Stomach (tissue), 8 donors: ENCODE measurements at regions not wholly inside any gene's neighbourhood (a gene's known extent, or its start where the extent isn't known, plus 50 kb on each side); places are given as distances from the start of the nearest gene placed in this dataset.

Source experiments
- DNase-seq, 2 donors: peaks; one replicate each; pipeline versions ENCODE4 v3.0.0 to v3.0.0-alpha.2; 2013 to 2019
- H3K27ac ChIP-seq, 5 donors: fragments of 200-600 bp in 4 of 5; sonication (generic) in 4 of 5; one replicate each; pipeline ENCODE4 v1.5.1; 2013 to 2019; ENCODE audit warnings: mild to moderate bottlenecking in 1 of 5, moderate library complexity in 1 of 5
- H3K27me3 ChIP-seq, 3 donors: fragments of 200-600 bp; sonication (generic); one replicate each; pipeline ENCODE4 v1.5.1; 2017 to 2019; ENCODE audit warnings: mixed run types in 1 of 3
- H3K36me3 ChIP-seq, 4 donors: fragments of 200-600 bp; sonication (generic); 1 replicate in 3 of 4; 2 replicates in 1 of 4; pipeline ENCODE4 v1.5.1; 2016 to 2019
- H3K4me1 ChIP-seq, 4 donors: fragments of 200-600 bp; sonication (generic); one replicate each; pipeline ENCODE4 v1.5.1; 2016 to 2019
- H3K4me3 ChIP-seq, 4 donors: fragments of 200-600 bp; sonication (generic) in 3 of 4; one replicate each; pipeline ENCODE4 v1.5.1; 2016 to 2019; ENCODE audit warnings: mild to moderate bottlenecking in 1 of 4
- H3K9me3 ChIP-seq, 4 donors: fragments of 200-600 bp; sonication (generic); one replicate each; pipeline ENCODE4 v1.5.1; 2016 to 2019
- EP300 ChIP-seq: sonication (generic); formaldehyde crosslinking; IDR thresholded peaks from one replicate; pipeline ENCODE4 v1.6.1; 2017; ENCODE audit warnings: antibody characterized with exemption
- POLR2A ChIP-seq, 4 donors: fragments of 450-650 bp; IDR thresholded peaks; one replicate each; pipeline ENCODE4 v1.6.1; 2016; ENCODE audit warnings: antibody characterized with exemption in 4 of 4, control low read depth in 2 of 4, mild to moderate bottlenecking in 1 of 4, moderate library complexity in 1 of 4
- POLR2AphosphoS5 ChIP-seq, 3 donors: sonication (generic); formaldehyde crosslinking; IDR thresholded peaks; one replicate each; pipeline ENCODE4 v1.6.1; 2016; ENCODE audit warnings: antibody characterized with exemption in 3 of 3
- WGBS, 5 donors: extraction: QIAGEN DNeasy Blood & Tissue Kit in 3 of 5; methylation state at CpG; one replicate each; pipeline versions ENCODE4 v1.1.5 to v1.1.7; 2013 to 2018; 5-methylcytosine and 5-hydroxymethylcytosine counted together
- intact Hi-C: fragments of 100-400 bp; cut with DNase I; formaldehyde crosslinking; loops from one replicate; pipeline ENCODE4 v1.15.1; 2023; ENCODE audit warnings: low total_unique reads
- TF ChIP-seq, protein P1 (sequence below), 7 experiments: fragments of 450-650 bp in 4 of 7; fragments of 200-600 bp in 3 of 7; sonication (generic) in 3 of 7; IDR thresholded peaks; one replicate each; pipeline ENCODE4 v1.5.1; 2016 to 2019; ENCODE audit warnings: antibody characterized with exemption in 7 of 7, control low read depth in 2 of 7, mild to moderate bottlenecking in 1 of 7
- donor health status: healthy with polysubstance abuse.
- donor health status: Bipolar disorder and iron deficiency.
- donor health status: healthy.

DNA sequence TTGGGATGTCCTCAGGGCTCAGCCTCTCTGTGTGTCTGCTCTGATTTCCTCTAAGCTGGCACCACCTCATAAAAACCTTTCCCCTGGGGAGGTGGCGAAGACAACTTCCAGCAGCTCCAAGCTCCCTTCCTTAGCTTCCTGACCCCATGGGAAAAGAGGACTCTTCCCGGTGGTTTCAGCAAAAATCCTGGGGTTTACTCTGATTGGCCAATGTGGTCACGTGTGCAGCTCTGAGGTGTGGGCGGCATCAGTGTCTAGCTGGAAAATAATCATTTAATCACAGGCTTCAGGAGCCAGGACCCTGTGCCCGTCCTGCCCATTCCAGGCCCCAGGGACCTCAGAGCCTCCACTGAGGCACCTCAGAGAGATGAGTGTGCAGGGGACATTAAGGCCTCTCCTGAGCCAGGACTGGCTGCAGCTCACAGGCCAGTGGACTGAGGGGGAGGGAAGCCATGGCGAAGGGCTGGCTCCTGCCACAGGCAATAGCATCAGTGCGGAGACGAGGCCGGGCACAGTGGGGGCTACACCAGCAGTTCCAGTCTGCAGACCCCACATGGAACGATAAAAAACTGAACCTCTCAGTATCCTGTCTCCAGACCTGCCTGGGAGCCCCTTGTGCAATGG is 104.1 kb downstream of the TPRA1 start:
- intact Hi-C loops: no loop called here
- DNase-seq: peak in 1 of 2 donors; percentile 17

DNA sequence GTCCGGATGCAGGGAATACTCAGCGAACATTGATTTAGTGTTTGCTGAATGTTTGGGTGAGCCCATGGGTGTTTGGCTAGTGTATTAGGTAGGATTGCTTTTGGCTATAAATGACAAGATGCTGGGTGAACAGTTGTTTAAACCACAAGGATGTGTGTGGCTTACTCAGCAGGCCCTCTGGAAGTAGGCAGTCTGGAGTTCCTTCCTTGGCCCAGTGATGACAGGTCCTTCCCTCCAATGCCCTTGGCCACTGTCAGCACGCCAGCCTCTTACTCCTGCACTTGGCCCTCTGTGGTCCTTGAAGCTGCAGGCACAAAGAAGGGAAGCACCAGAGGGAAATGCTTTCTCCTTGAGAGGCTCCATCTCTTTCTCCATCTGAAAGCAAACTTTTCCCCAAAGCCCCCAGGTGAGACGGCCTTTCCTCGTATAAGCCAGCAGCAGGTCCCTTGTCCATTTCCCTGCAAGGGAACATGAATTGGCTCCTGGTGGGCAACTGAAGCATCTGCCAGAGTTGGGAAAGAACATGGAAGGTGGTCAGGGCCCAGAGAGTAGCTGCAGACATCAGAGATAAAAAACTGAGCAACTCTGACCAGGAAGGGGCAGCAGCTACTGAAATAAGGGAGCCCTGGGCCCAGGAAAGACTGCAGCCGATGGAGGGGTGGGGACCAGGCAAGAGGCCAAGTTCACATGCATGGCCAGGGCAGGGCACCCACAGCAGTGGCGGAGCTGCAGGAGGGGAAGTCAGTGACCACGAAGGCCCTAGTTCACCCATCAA is 105.0 kb downstream of the TPRA1 start:
- TF ChIP-seq POLR2A (IDR thresholded peaks at IDR 0.05) (no peak), EP300 (no peak), POLR2AphosphoS5 (IDR thresholded peaks at IDR 0.05) (no peak)
- TF ChIP-seq, protein P1, sequence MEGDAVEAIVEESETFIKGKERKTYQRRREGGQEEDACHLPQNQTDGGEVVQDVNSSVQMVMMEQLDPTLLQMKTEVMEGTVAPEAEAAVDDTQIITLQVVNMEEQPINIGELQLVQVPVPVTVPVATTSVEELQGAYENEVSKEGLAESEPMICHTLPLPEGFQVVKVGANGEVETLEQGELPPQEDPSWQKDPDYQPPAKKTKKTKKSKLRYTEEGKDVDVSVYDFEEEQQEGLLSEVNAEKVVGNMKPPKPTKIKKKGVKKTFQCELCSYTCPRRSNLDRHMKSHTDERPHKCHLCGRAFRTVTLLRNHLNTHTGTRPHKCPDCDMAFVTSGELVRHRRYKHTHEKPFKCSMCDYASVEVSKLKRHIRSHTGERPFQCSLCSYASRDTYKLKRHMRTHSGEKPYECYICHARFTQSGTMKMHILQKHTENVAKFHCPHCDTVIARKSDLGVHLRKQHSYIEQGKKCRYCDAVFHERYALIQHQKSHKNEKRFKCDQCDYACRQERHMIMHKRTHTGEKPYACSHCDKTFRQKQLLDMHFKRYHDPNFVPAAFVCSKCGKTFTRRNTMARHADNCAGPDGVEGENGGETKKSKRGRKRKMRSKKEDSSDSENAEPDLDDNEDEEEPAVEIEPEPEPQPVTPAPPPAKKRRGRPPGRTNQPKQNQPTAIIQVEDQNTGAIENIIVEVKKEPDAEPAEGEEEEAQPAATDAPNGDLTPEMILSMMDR (IDR thresholded peaks at IDR 0.05): no peak
- Histone ChIP-seq H3K9me3 (no peaks in the 10 kb centered on the region), H3K27me3 (no peaks in the 10 kb centered on the region), H3K27ac (no peak overlapping the region), H3K36me3 (no peaks in the 10 kb centered on the region), H3K4me3 (no peak overlapping the region), H3K4me1 (no peaks in the 10 kb centered on the region)
- WGBS, 5 donors: 73 to 80% (median 78%) methylated on average over 6 to 8 of the region's 8 CpGs
- intact Hi-C loops: no loop called here
- peak in 1 of 2 donors; percentile 25 for DNase-seq

More for the DNA sequence above, 104.1 kb downstream of the TPRA1 start:
- no peaks in the 10 kb centered on the region for H3K36me3 ChIP-seq
- no peak overlapping the region for H3K4me3 ChIP-seq
- H3K27ac ChIP-seq: no peak overlapping the region
- TF ChIP-seq POLR2A (IDR thresholded peaks at IDR 0.05): no peak
- TF ChIP-seq EP300: no peak
- no peak for TF ChIP-seq POLR2AphosphoS5 (IDR thresholded peaks at IDR 0.05)
- H3K4me1 ChIP-seq: no peaks in the 10 kb centered on the region
- 80 to 93% (median 87%) methylated on average over 8 to 10 of the region's 10 CpGs for WGBS, 5 donors
- no peaks in the 10 kb centered on the region for H3K9me3 ChIP-seq
- no peaks in the 10 kb centered on the region for H3K27me3 ChIP-seq

DNA sequence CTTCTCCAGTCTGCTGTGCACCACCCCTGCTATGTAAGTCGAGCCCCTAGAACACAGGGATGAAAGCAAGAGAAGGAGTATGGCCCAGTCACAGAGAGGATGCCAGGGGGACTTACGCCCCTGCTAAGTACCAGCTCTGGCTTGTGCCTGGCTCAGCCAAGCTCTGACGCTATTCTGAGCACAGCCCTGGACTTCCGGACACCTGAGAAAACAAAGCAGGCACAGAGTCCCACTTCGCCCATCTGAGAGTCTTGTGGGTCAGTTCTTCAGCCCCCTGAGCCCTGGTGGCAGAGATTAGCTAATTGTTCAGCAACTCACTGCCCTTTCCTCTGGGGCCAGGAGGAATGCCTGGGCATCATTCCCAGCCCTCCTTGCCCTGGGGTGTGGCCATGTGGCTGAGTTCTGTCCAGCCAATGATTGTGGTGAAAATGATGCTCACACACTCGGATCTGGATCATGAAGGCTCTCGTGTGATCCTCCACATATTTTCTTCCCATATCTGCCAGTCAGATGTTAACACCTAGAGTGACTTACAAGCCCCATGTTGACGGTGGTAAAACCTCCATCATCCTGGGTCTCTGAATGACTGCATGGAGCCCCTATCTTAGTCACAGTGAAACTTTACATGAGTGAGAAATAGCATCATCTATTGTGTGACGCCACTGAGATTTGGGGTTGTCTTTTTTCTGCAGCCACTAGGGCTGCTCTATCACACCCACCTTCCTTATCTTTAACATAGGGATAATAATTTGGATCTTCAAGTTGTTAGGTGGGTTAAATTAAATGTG is 105.7 kb downstream of the TPRA1 start:
- H3K4me3 ChIP-seq: no peak overlapping the region
- H3K4me1 ChIP-seq: no peaks in the 10 kb centered on the region
- DNase-seq: peak in 1 of 2 donors; percentile 26
- no peaks in the 10 kb centered on the region for H3K27me3 ChIP-seq
- intact Hi-C loops: no loop called here
- H3K27ac ChIP-seq: no peak overlapping the region
- no peaks in the 10 kb centered on the region for H3K36me3 ChIP-seq
- H3K9me3 ChIP-seq: no peaks in the 10 kb centered on the region
- 37 to 57% (median 50%) methylated on average over 7 to 9 of the region's 9 CpGs for WGBS, 5 donors
- TF ChIP-seq, protein P1 (IDR thresholded peaks at IDR 0.05): no peak
- TF ChIP-seq POLR2AphosphoS5 (IDR thresholded peaks at IDR 0.05): no peak
- no peak for TF ChIP-seq EP300
- no peak for TF ChIP-seq POLR2A (IDR thresholded peaks at IDR 0.05)

DNA sequence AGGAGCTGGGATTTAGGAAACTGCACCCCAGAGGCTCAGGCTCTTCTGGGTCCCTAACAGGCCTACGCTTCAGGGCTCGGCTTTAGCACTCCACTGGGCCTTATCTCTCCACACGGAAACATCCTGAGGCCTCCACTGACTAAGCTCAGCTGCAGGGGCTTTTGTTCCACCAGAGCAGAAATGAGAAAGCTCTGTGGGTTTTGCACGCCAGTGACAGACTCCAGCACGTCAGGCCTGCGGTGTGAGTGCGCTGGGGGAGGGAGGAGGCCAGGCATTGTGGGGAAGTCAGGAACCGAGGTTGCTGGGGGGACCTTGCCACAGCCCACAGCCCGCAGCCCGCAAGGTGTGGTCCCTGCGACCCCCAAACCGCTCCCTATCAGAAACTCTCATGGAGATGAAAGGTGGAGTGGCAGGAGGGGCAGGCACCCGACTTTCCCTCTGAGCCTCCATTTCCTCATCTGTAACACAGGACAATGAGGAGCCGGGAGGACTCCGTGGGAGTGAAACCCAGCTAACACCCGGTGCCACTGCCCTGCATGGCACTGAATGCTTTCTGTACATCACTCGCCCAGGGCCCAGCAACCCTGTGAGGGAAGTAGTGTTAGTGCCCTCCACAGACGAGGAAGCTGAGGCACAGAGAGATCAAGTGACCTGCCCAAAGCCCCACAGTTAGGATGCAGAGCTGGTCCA is 106.5 kb downstream of the TPRA1 start:
- WGBS, 5 donors: 52 to 72% (median 63%) methylated on average over 13 to 18 of the region's 18 CpGs
- H3K36me3 ChIP-seq: no peaks in the 10 kb centered on the region

More for the DNA sequence above, 106.5 kb downstream of the TPRA1 start:
- H3K27me3 ChIP-seq: no peaks in the 10 kb centered on the region
- H3K9me3 ChIP-seq: no peaks in the 10 kb centered on the region
- no peak overlapping the region for H3K4me3 ChIP-seq
- H3K4me1 ChIP-seq: no peaks in the 10 kb centered on the region
- intact Hi-C loops: no loop called here
- DNase-seq: peak in 1 of 2 donors; percentile 18
- H3K27ac ChIP-seq: no peak overlapping the region
- TF ChIP-seq POLR2A (IDR thresholded peaks at IDR 0.05) (no peak), EP300 (no peak)
